NCI-H2029 (cell line): ENCODE measurements at regions not wholly inside any gene's neighbourhood (a gene's known extent, or its start where the extent isn't known, plus 50 kb on each side); places are given as distances from the start of the nearest gene placed in this dataset.

Experiments used
- DNase-seq: peaks from one replicate; lab custom pipeline; 2025; lab: John Stamatoyannopoulos, UW

GRCh38 chrX:30161043-30161442 lies 54.3 kb upstream of the MAGEB2 start:
- DNase-seq = no peak
